ENCODE measurements at regions not wholly inside any gene's neighbourhood (a gene's known extent, or its start where the extent isn't known, plus 50 kb on each side); places are given as distances from the start of the nearest gene placed in this dataset.

DNA sequence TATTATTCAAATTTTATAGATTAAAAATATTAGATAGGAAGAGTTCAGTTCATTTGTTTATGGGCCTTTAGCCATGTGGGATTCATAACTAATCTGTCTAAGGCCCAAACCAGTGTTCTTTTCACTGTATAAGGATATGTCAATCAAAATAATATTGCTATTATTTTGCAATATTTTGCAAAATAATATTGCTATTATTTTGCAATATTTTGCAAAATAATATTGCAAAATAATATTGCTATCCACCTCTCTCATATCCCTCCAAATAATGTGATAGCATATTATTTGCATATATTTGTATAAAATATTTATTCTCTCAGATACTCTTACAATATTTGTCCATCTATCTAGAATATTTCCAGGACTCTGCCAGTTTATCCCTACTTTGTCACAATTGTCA, 595.3 kb upstream of the PTCHD4 start:
- TF ChIP-seq, protein P1, sequence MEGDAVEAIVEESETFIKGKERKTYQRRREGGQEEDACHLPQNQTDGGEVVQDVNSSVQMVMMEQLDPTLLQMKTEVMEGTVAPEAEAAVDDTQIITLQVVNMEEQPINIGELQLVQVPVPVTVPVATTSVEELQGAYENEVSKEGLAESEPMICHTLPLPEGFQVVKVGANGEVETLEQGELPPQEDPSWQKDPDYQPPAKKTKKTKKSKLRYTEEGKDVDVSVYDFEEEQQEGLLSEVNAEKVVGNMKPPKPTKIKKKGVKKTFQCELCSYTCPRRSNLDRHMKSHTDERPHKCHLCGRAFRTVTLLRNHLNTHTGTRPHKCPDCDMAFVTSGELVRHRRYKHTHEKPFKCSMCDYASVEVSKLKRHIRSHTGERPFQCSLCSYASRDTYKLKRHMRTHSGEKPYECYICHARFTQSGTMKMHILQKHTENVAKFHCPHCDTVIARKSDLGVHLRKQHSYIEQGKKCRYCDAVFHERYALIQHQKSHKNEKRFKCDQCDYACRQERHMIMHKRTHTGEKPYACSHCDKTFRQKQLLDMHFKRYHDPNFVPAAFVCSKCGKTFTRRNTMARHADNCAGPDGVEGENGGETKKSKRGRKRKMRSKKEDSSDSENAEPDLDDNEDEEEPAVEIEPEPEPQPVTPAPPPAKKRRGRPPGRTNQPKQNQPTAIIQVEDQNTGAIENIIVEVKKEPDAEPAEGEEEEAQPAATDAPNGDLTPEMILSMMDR (IDR thresholded peaks at IDR 0.05) = no peak
- no peak for TF ChIP-seq POLR2A (IDR thresholded peaks at IDR 0.05)
